NCI-H2081 treated with DMSO at 0.1 percent for 48 hours (cell line): ENCODE measurements at regions not wholly inside any gene's neighbourhood (a gene's known extent, or its start where the extent isn't known, plus 50 kb on each side); places are given as distances from the start of the nearest gene placed in this dataset.

Experiments
- DNase-seq: peaks from one replicate; lab custom pipeline; 2025; lab: John Stamatoyannopoulos, UW

GRCh38 chr11:128039140-128040021 is 548.0 kb downstream of the ETS1 start:
- no peak for DNase-seq

GRCh38 chr11:128036556-128037093 is 550.7 kb downstream of the ETS1 start:
- DNase-seq, result no peak

- no peak for DNase-seq
These were observed 551.4 kb downstream of the ETS1 start for GRCh38 chr11:128036006-128036405.

- peak; percentile 37 for DNase-seq
These were observed 555.7 kb downstream of the ETS1 start for GRCh38 chr11:128031538-128032134.

GRCh38 chr11:128029219-128029722 is 558.1 kb downstream of the ETS1 start:
- DNase-seq, result no peak

GRCh38 chr11:128026596-128026995 is 560.8 kb downstream of the ETS1 start:
- DNase-seq, result no peak

GRCh38 chr11:128022761-128023160 is 564.6 kb downstream of the ETS1 start:
- DNase-seq, result no peak

- no peak for DNase-seq
These were observed 565.4 kb downstream of the ETS1 start for GRCh38 chr11:128022007-128022368.

- no peak for DNase-seq
These were observed 565.9 kb downstream of the ETS1 start for GRCh38 chr11:128021349-128022006.

- DNase-seq, result no peak
These were observed 568.7 kb downstream of the ETS1 start for GRCh38 chr11:128018692-128019091.

GRCh38 chr11:128005562-128005961 is 581.8 kb downstream of the ETS1 start:
- DNase-seq, result no peak

- no peak for DNase-seq
These were observed 588.9 kb downstream of the ETS1 start for GRCh38 chr11:127998421-127998820.

GRCh38 chr11:127997594-127997993 is 589.8 kb downstream of the ETS1 start:
- DNase-seq, result no peak

GRCh38 chr11:127996825-127997224 is 590.5 kb downstream of the ETS1 start:
- DNase-seq, result no peak

GRCh38 chr11:127995921-127996320 is 591.4 kb downstream of the ETS1 start:
- no peak for DNase-seq

- DNase-seq, result no peak
These were observed 592.6 kb downstream of the ETS1 start for GRCh38 chr11:127994736-127995135.

- no peak for DNase-seq
These were observed 593.6 kb downstream of the ETS1 start for GRCh38 chr11:127993788-127994187.

GRCh38 chr11:127993281-127993680 is 594.1 kb downstream of the ETS1 start:
- no peak for DNase-seq

- DNase-seq, result no peak
These were observed 601.3 kb downstream of the ETS1 start for GRCh38 chr11:127986073-127986472.

- DNase-seq, result no peak
These were observed 614.5 kb downstream of the ETS1 start for GRCh38 chr11:127972816-127973215.

- DNase-seq, result no peak
These were observed 615.9 kb downstream of the ETS1 start for GRCh38 chr11:127971448-127971847.

- no peak for DNase-seq
These were observed 620.5 kb downstream of the ETS1 start for GRCh38 chr11:127966821-127967220.
